Stimulated activated CD8-positive, alpha-beta memory T cell treated with anti-CD3 and anti-CD28 coated beads, Interleukin-12 subunit alpha, Interleukin-12 subunit beta, amount 100 ng/mL, for 4 hours (primary cell): ENCODE measurements at regions not wholly inside any gene's neighbourhood (a gene's known extent, or its start where the extent isn't known, plus 50 kb on each side); places are given as distances from the start of the nearest gene placed in this dataset.
"Not testable (repeated sequence)": the region's sequence is repeated elsewhere in the genome, so short reads cannot be mapped to it uniquely, and the experiment has no call there.

Experiments
- DNase-seq: peaks from one replicate; pipeline ENCODE4 v3.0.0-alpha.2; 2020; ENCODE audit warnings: low read depth

GRCh38 chr3:177476921-177477435 lies 279.7 kb upstream of the TBL1XR1 start:
- no peak for DNase-seq

- DNase-seq, result no peak
These were observed 281.0 kb upstream of the TBL1XR1 start for GRCh38 chr3:177478170-177478867.

- DNase-seq, result no peak
These were observed 282.3 kb upstream of the TBL1XR1 start for GRCh38 chr3:177479630-177480029.

DNA sequence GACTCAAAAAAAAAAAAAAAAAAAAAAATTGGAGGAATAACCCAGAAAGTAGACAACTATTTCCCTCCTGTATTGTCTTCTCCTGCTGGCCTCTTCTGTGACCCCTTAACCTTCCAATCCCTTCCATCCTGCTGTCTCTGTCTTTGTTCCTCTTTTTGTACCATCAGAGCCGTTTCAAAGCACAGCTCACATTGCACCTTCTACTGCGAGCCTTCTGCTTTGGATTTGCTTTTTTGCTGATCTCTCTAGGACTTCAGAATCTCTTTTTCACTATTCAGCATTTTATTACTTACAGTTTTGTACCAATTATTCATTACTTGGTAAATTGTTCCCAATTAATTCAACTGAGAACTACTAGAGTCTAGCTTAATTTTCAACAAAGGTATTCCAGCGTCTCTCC lies 284.0 kb upstream of the TBL1XR1 start:
- no peak for DNase-seq

GRCh38 chr3:177482048-177482691 lies 284.9 kb upstream of the TBL1XR1 start:
- no peak for DNase-seq

- no peak for DNase-seq
These were observed 286.1 kb upstream of the TBL1XR1 start for GRCh38 chr3:177483182-177483967.

DNA sequence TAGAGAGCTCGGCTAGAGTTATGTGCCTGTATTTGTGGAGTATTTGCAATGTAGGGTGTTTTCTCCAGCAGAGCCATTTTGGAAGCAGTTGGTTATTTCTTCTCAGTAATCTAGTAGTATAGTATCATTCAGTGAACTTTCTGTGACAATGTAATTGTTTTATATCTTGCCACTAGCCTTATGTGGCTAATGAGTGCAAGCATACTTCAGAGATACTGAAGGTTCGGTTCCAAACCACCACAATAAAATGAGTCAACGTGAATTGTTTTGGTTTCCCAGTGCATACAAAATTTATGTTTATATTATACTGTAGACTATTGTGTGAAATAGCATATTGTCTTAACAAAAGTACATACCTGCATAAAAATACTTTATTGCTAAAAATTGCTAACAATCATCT lies 286.9 kb upstream of the TBL1XR1 start:
- no peak for DNase-seq

- DNase-seq, result no peak
These were observed 287.6 kb upstream of the TBL1XR1 start for GRCh38 chr3:177484926-177485325.

DNA sequence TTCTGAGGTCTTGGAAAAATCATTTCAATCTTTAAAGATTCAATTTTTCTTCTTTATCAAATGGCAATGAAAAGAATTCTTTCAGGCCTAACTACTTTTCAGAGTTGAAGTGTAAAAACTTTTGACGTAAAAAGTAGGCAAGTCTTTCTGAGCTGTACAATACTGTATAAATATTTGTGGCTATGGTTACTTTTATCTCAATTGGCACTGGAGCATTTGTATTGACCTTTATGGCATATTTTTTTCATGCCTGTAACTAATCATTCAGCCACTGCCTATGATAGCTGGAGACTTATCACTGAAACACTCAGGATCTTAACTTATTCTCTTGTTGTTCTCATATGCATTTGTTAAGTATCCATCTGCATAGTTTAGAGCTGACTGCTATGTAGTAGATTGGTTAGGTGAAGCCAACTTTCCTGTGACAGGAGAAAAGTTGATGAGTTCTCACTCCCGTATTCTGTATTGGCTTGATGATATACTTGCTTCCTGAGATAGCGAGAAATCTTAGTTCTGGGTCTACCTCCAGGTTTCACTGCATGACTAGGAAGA lies 290.4 kb upstream of the TBL1XR1 start:
- DNase-seq, result no peak

DNA sequence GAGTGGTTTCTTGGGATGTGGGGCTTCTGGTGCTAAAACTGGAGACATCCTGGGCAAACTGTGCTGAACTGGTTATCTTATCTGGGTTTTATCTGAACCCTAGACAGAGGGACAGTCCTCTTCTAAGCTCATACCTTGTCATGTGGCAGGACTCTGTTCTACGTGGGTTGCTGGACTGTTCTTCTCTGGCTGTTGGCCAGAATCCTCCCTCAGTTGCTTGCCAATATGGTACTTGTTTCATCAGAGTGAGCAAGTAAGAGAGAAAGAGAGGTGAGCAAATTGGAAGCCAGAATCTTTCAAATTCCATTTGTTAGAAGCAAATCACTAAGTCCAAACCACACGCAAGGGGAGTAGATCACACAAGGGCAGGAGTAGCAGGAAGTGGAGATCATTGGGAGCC lies 291.5 kb upstream of the TBL1XR1 start:
- DNase-seq, result no peak

- no peak for DNase-seq
These were observed 293.3 kb upstream of the TBL1XR1 start for GRCh38 chr3:177490626-177491025.

GRCh38 chr3:177491296-177492032 lies 294.2 kb upstream of the TBL1XR1 start:
- no peak for DNase-seq

DNA sequence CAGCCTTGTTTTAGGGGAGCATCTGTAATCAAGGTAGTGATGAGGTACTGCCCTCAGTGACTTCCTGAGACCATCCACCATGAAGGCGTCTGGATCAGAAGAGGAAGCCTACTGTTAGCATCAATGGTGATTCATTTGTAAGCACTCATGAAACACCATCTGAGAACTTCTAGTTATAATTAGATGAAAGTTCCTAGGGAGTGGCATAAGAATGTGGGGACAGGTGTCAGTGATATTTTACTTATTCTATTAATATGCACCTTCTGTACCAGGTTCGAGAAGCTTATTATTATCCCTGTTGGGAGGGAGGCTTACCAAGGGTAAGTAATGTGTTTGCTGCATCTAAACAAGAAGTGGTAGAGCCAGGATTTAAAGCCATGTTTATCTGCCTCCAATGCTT lies 295.8 kb upstream of the TBL1XR1 start:
- DNase-seq, result no peak

- no peak for DNase-seq
These were observed 296.9 kb upstream of the TBL1XR1 start for GRCh38 chr3:177494216-177494615.

DNA sequence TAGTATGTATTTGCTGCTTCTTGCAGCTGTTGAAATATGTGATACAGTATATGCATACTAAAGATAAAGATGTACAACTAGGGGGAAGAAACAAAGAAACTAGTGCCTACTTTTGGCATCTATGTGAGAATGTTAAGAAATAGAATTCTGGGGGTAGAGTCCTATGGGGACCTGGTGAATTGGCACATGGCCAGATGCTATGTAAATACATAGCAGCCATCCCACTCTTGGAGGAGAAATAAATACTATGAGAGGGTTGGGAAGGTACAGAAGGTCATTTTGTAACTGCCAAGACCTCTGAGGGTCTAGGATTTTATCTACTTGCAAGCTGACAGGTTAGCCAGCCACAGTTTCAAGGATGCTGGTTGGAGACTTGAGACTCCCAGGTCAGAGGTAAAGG lies 298.3 kb upstream of the TBL1XR1 start:
- no peak for DNase-seq

DNA sequence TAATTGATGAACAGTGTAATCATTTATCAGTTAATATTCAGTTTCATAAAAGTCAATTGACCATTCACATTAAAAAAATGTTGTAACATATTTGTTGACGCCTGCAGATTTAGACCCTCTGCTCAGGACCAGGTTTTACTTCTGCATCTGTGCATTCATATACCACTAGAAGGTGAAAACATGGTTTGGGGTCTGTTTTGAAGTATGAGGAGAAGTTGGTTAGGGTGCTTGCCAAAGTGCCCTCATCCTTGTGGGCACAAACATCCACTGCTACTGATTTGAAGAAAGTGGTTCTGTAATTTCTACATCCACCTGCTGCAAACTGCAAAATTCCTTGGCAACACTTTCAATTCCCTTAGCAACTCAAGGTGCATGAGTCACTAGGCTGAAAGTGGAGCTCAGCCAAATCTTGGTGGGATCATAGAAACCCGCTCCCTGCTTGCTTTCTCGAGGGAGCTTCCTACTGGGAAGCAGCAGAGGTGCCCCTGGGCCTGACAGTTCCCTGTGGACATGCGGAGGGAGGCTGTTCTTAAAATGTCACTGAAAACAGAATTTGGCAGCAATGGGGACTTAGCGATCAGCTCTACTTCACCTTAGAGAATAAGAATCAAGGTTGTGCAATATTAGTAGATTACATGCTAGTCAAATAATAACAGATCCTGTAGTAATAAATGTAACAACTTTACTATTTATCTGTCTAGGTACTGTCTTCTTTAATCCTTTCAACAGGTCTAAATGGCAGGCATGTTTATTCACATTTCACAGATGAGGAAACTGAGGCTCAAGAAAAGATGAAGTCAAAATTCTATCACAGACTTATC lies 301.0 kb upstream of the TBL1XR1 start:
- DNase-seq, result no peak

GRCh38 chr3:177499039-177499438 lies 301.8 kb upstream of the TBL1XR1 start:
- not testable (repeated sequence) for DNase-seq

DNA sequence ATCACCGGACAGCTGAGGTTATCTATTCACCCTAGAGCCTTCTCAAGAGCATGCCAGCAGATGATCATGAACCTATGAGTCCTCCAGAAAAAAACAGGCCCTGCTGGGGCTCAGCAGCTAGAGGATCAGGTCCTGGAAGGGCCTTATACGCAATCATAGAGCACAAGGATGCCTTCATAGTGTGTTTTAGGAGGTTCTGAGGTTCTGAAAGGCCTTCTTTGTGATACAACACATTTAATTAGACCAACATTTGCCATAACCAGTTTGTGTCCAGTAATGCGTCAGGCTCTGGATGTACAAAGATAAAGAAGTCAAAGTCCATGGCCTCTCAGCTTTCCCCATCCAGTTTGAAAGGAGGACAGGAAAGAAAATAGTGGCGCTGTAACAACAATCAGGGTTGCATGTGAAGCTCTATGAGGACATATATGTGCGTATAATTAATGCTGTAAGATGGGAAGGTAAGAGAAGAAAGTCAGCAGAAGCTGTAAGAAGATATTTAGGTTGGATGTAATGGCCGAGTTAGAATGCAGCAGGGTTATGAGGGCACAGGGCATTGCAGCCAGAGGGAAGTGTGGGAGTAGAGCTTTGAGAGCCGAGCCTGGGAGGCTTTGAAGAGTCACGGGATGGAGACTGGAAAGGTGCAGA lies 302.6 kb upstream of the TBL1XR1 start:
- no peak for DNase-seq

- DNase-seq, result no peak
These were observed 313.5 kb upstream of the TBL1XR1 start for GRCh38 chr3:177510693-177511216.
